OCI-LY1 (cell line): ENCODE measurements at regions not wholly inside any gene's neighbourhood (a gene's known extent, or its start where the extent isn't known, plus 50 kb on each side); places are given as distances from the start of the nearest gene placed in this dataset.

ENCODE experiments used
- EZH2 ChIP-seq: fragments of 200-600 bp; sonication (generic), shearing (Covaris generic); IDR thresholded peaks from 2 replicates; pipeline ENCODE4 v1.8.0; 2017; ENCODE audit warnings: borderline replicate concordance, mixed run types, mild to moderate bottlenecking, antibody characterized with exemption, low read length, moderate library complexity, mixed read lengths
- TF ChIP-seq, protein P1 (sequence below): fragments of 200-600 bp; sonication (generic), shearing (Covaris generic); IDR thresholded peaks from 2 replicates; pipeline ENCODE4 v1.5.1; 2017; ENCODE audit warnings: mild to moderate bottlenecking, antibody characterized with exemption, low read length, moderate library complexity, mixed read lengths

DNA sequence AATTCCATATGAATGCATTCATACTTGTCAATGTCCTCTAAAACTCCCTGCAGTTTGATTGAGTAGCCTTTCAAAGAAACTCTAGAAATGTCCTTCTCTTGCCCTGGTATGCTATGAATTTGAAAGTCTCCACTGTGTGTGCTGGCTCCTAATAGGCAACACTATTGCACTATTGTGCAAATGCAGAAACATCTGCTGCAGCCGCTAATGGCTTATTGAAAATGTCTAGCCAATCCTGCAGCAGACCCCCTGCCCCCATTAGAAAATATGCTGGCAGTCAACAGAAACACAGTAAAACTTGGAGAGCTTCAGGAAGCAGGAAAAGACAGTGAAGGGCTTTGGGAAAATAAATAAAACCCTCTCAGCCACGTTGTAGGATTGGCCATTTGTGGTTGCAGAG is 87.3 kb upstream of the GRAMD2B start:
- TF ChIP-seq, protein P1, sequence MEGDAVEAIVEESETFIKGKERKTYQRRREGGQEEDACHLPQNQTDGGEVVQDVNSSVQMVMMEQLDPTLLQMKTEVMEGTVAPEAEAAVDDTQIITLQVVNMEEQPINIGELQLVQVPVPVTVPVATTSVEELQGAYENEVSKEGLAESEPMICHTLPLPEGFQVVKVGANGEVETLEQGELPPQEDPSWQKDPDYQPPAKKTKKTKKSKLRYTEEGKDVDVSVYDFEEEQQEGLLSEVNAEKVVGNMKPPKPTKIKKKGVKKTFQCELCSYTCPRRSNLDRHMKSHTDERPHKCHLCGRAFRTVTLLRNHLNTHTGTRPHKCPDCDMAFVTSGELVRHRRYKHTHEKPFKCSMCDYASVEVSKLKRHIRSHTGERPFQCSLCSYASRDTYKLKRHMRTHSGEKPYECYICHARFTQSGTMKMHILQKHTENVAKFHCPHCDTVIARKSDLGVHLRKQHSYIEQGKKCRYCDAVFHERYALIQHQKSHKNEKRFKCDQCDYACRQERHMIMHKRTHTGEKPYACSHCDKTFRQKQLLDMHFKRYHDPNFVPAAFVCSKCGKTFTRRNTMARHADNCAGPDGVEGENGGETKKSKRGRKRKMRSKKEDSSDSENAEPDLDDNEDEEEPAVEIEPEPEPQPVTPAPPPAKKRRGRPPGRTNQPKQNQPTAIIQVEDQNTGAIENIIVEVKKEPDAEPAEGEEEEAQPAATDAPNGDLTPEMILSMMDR = no peak
- TF ChIP-seq EZH2 = no peak
